Mucosa of gallbladder (tissue), 1 donor: ENCODE measurements at regions not wholly inside any gene's neighbourhood (a gene's known extent, or its start where the extent isn't known, plus 50 kb on each side); places are given as distances from the start of the nearest gene placed in this dataset.

ENCODE experiments used
- DNase-seq: peaks from one replicate; pipeline ENCODE4 v3.0.0-alpha.2; 2020; ENCODE audit warnings: low spot score
- donor health status: DM: no; HTN: no; CAD: no.

DNA sequence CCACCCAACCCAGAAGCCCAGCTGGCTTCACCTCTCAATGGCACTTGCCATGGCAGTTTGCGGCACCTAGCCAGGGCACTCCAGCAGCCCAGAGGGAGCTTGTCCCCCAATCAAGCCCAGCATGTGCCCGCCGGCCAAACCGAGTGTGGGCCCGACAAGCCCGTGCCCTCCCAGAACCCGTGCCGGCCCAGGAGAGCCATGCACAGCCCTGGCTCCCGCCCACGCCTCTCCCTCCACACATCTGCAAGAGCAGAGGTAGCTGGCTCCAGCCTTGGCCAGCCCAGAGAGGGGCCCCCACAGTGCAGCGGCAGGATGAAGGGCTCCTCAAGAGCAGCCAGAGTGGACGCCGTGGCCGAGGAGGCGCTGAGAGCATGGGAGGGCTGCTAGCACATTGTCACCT lies 2278.0 kb upstream of the PCDH20 start:
- no peak for DNase-seq

- DNase-seq = no peak
These were observed 2275.8 kb upstream of the PCDH20 start for GRCh38 chr13:63691474-63691873.

DNA sequence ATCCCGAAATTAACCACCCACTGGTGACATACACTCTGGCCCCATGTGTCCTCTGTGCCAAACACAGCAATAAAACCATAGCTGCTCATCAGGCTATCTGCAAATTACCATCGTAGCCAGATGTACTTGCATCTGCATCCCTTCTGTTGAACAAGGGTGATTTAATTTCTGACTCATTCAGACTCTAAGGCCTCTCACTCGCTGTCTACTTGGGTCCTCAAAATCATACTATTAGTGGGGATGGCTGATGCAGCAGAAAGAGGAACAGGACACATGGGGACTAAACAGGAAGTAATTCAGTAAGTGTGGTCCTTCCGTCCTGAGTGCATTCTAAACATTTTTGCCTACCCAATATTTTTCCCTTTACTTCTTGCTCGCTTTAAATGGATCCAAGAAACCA lies 2275.0 kb upstream of the PCDH20 start:
- DNase-seq = no peak

DNA sequence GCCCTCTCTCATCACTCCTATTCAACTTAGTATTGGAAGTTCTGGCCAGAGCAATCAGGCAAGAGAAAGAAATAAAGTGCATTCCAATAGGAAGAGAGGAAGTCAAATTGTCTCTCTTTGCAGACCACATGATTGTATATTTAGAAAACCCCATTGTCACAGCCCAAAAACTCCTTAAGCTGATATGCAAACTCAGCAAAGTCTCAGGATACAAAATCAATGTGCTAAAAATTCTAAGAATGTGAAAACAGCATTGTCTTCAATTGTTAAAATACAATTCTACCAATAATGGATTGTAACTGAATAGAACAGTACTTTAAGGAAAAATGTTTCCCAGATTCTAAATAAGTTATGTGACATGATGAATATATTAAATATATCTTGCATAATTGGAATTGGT lies 2269.2 kb upstream of the PCDH20 start:
- DNase-seq = no peak

- DNase-seq = no peak
These were observed 2265.1 kb upstream of the PCDH20 start for GRCh38 chr13:63680704-63681103.

DNA sequence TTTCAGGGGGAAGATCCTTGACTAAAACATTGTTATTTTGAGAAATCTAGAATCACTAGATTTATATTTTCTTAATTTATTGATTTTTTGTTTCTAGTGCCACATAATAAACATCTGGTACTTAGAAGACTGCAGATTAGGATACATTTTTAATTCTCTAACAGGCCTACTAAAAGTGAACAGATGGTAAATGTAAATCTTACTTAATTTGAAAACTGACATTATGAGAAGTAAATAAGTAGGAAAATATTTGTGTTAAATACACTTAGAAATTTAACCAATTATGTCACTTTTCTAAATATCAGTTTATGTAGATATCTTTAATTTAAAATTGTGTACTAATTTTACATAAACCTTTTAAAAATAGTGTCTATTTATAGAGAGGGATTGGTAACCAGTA lies 2255.6 kb upstream of the PCDH20 start:
- DNase-seq = no peak

- no peak for DNase-seq
These were observed 2235.7 kb upstream of the PCDH20 start for GRCh38 chr13:63651394-63651793.

- no peak for DNase-seq
These were observed 2227.9 kb upstream of the PCDH20 start for GRCh38 chr13:63643543-63643942.

DNA sequence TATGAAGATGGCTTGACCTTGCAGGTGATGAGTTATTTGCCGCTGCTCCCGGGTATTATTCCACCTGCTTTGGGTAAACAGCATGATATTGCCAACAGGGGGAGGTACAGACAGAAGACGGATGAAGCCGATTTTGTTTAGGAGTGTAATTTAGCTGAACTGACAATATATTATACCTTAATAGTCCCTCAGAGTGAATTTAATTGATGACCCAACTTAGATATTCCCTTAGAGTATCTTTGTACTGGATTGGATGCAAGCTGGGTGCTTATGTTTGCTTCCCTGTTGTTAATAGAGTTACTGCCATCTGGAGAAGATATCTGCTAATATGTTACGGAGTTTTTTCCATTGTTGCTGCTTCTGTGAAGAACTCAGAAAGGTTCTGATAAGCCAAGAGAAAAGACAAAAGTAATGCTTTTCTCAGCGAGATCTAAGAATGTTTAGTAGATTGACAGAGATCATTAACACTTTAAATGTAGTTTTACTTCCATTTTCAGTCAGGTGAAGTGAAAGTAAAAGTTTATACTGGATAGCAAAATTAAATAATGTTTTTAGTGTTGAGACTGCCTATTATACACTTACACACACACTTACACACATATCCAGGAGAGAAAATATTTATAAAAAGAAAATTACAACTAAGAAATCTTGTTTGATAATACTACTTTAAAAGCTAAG lies 2220.8 kb upstream of the PCDH20 start:
- no peak for DNase-seq

DNA sequence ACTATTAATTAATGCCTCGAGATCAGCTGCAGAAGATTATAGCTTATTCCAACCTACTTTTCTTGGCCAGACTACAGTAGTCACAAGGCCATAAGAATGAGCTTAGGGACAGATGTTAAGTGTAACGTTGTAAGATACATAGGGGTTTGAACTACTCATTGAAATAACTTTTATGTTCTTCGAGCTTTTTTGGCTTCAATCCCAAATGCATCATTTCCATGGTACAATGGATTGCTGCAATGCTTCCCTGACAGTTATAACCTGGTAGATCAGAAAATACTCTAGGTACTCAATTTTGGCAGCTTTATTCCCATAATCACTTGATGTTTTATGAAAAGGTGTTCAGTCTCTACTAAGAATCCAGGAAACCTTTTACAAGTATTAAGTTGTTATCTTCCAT lies 2216.7 kb upstream of the PCDH20 start:
- no peak for DNase-seq

DNA sequence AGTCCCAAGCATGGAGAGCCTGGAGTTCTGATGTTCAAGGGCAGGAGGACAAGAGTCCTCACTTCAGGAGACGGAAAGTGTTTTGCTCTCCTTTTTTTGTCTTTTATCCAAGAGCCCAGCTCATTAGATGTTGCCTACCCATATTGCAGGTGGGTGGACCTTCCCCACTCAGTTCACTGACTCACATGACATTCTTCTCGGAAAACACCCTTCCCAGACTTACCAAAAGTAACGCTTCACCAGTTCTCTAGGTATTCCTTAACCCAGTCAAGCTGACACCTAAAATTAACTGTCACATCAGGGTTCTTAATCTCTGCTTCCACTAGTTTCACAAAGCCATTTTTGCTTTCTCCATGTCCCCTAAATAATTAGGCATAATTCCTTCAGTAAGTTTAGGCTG lies 2215.4 kb upstream of the PCDH20 start:
- DNase-seq = no peak

DNA sequence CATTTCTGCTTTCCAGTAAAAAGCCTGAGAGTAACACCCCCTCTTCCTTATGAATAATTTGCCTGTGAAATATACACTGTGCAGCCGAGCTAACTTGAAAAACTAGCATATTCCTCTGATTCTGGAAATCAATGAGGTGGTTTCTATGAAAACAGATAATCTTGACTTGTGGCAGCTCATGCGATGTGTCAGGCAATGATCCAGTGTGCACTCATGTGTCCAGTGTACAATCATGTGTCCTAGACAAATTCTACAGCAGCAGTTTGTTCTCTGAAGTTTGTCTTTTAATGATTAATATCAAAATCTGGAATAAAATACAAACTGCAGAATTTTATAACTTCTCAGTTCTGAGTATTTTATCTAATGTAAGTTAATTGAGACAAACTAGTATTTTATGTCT lies 2213.9 kb upstream of the PCDH20 start:
- DNase-seq = no peak

DNA sequence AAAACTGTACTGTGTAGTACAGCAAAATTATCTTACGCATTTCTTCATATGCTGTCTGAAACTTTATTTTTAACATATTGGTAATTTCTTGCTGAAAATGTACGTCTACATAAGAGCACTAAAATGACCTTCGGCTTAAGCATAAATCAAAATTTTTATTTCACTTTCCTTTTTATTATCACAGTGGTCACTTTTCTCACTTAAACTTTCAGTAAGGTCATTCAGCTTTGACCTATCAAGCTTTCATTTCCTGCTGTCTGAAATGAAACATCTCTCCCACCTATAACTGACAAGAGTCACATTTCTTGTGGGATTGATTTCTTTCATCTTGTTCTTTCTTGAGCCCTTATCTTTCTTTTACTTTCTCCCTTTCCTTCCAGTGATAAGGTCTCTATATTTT lies 2212.7 kb upstream of the PCDH20 start:
- DNase-seq = no peak

- no peak for DNase-seq
These were observed 2210.2 kb upstream of the PCDH20 start for GRCh38 chr13:63625869-63626268.

DNA sequence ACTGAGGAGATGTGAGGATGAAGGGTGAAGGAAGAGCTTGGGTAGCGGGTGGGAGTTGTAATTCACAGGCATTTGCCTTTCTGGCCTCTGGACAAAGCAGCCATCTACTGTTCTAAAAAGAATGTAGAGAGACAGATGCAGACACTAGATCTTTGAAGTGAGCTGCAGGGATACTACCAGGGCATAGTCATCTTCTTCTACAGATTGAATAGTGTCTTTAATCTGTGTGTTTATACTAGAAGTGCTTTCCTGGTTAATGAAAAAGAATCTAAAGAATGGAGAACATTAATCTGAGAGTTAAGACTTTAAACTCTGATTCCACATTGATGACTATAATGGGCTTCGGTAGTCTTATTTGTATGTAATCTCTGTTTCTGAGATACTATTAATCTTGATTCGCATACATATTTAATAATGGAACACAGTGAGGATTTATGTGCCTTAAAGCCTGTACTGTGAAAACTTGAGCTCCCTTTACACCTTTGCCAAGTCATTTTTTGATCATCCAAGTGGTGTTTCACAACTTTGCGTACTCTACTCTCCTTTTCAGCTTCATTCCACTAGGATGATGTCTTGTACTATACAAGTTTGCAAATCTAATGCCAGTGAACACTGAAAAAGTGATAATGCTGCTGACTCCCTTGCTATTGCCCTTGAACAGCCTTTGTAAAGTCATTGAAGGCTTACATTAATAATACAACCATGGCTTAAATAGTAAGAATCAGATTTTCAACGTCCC lies 2199.4 kb upstream of the PCDH20 start:
- no peak for DNase-seq

DNA sequence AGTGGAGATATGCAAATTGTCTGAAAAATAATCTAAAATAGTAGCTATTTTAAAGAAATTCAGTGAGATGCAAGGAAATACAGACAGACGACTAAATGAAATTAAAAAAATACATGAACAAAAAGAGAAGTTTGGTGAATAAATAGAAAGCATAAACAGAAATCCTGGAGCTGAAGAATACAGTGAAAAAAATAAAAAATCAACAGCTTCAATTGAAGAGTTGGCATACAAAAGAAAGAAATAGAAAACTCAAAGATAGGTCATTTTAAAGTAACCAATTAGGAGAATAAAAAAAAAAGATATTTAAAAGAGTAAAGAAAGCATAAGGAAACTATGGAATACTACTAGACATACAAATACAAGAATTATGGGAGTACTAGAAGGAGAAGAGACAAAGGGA lies 2191.5 kb upstream of the PCDH20 start:
- no peak for DNase-seq

DNA sequence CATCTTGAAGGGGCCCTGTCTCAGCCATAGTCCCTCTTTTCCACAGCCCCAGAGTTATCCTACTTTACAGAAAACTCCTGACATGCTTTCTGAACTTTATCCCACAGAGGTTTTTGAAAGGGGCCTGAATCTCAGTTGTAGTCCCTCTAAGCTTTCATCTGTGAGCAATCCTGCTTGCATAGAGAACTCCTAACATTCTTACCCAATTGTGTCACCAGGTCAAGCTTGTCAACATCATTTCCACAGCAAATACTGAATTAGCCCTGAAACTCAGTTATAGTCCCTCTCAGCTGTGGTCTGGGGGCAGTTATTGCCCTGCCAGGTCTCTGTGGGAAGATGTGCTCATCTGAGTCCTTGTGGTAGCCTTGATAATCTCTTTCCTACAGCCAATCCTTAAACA lies 2190.3 kb upstream of the PCDH20 start:
- DNase-seq = no peak

GRCh38 chr13:63605403-63605802 lies 2189.8 kb upstream of the PCDH20 start:
- DNase-seq = no peak

DNA sequence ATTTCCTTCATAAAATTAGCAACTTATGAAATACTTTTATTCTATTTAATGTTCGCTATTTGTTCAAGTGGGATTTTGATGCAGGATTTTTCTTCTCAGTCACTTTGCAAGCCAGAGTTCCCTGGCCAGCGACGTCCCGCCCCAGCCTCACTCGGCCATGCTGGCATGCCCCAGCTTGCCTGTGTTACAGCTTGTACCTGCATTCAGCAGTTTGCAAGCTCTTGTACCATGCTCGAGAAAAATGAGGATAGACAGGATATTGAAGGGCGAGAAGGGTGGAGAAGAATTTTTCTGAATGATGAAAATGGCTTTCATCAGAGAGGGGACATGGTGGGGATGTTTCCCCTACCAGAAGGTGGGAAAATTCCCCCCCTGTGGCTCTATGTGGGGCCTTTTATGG lies 2180.2 kb upstream of the PCDH20 start:
- DNase-seq = no peak

- no peak for DNase-seq
These were observed 2170.8 kb upstream of the PCDH20 start for GRCh38 chr13:63586467-63586866.

GRCh38 chr13:63578796-63579195 lies 2163.1 kb upstream of the PCDH20 start:
- DNase-seq = no peak

DNA sequence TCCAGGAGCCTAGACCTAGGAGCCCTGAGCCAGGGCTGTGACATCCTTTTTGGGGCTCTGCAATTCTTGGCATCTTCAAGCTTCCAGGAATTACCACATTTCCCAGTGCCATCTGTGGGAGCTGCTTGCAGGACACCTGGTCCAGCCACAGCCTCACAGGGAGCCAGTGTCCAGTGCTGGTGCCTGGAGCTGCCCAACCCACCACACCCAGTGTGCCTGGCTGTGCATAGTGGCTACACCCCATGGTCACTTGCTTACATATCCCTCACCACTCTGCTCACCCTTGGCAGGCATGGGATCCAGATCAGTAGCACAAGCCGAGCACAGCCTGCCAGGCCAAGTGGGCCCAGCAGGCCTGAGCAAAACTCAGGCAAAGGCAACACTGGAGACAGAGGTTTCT lies 2151.4 kb upstream of the PCDH20 start:
- no peak for DNase-seq

DNA sequence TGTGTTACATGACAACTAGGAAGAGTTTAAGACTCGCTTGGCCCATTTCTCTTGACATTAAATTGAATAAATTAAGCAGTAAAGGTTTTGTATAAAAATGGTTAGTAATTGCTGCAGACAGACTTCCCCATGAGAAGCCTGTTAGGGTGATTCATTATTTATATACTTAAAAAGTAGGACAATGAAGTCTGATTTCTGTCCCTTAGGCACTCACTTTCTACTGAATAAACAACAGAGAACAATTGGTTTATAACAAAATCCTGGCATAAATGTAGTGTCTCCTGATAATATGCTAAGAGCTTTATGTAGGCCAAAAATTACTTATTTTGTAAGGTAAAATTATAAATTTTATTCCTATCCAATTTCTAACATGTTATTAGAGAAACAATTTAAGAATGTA lies 2138.5 kb upstream of the PCDH20 start:
- DNase-seq = no peak

DNA sequence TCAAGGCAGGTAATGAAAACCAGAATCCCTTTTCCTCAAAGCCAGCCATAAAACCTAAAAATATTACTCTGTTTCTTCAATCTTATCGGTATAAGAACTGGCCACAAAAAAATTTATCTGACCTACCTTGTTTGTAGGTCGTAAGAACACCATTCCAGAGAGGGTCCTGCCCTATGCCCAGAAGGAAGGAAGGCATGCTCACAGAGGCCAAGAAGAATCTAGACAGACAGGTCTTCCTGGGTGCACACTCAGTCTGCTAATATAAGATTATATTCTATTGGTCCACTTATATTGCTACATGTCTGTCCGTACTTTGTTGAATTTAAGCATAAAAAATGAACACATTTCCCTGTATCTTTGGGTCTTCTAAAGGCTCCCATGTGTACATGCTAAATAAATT lies 2136.1 kb upstream of the PCDH20 start:
- DNase-seq = no peak
